ENCODE measurements at regions not wholly inside any gene's neighbourhood (a gene's known extent, or its start where the extent isn't known, plus 50 kb on each side); places are given as distances from the start of the nearest gene placed in this dataset.
"Not testable (repeated sequence)": the region's sequence is repeated elsewhere in the genome, so short reads cannot be mapped to it uniquely, and the experiment has no call there.

- DNase-seq (ENCODE audit: low spot score): no peak
These were observed 283.9 kb upstream of the RIMS1 start for GRCh38 chr6:71602385-71603007.

- DNase-seq (ENCODE audit: low spot score): no peak
These were observed 283.3 kb upstream of the RIMS1 start for GRCh38 chr6:71603021-71603420.

GRCh38 chr6:71608646-71609045 is 277.7 kb upstream of the RIMS1 start:
- no peak for DNase-seq (ENCODE audit: low spot score)

- DNase-seq (ENCODE audit: low spot score): no peak
These were observed 266.5 kb upstream of the RIMS1 start for GRCh38 chr6:71619836-71620235.

- DNase-seq (ENCODE audit: low spot score): no peak
These were observed 264.3 kb upstream of the RIMS1 start for GRCh38 chr6:71621918-71622519.

- DNase-seq (ENCODE audit: low spot score): no peak
These were observed 244.2 kb upstream of the RIMS1 start for GRCh38 chr6:71642120-71642519.

GRCh38 chr6:71642793-71643192 is 243.6 kb upstream of the RIMS1 start:
- DNase-seq (ENCODE audit: low spot score): no peak

GRCh38 chr6:71645299-71645698 is 241.1 kb upstream of the RIMS1 start:
- no peak for DNase-seq (ENCODE audit: low spot score)

- no peak for DNase-seq (ENCODE audit: low spot score)
These were observed 236.4 kb upstream of the RIMS1 start for GRCh38 chr6:71649915-71650314.

- no peak for DNase-seq (ENCODE audit: low spot score)
These were observed 234.7 kb upstream of the RIMS1 start for GRCh38 chr6:71651636-71652035.

- DNase-seq (ENCODE audit: low spot score): no peak
These were observed 230.2 kb upstream of the RIMS1 start for GRCh38 chr6:71656121-71656520.

- DNase-seq (ENCODE audit: low spot score): no peak
These were observed 220.4 kb upstream of the RIMS1 start for GRCh38 chr6:71665931-71666330.

GRCh38 chr6:71672876-71673275 is 213.5 kb upstream of the RIMS1 start:
- no peak for DNase-seq (ENCODE audit: low spot score)

GRCh38 chr6:71675386-71675785 is 211.0 kb upstream of the RIMS1 start:
- no peak for DNase-seq (ENCODE audit: low spot score)

GRCh38 chr6:71676298-71676697 is 210.1 kb upstream of the RIMS1 start:
- DNase-seq (ENCODE audit: low spot score): no peak

GRCh38 chr6:71678091-71678490 is 208.3 kb upstream of the RIMS1 start:
- no peak for DNase-seq (ENCODE audit: low spot score)

GRCh38 chr6:71681234-71681867 is 205.0 kb upstream of the RIMS1 start:
- no peak for DNase-seq (ENCODE audit: low spot score)

GRCh38 chr6:71686021-71686677 is 200.2 kb upstream of the RIMS1 start:
- DNase-seq (ENCODE audit: low spot score): not testable (repeated sequence)

- no peak for DNase-seq (ENCODE audit: low spot score)
These were observed 187.6 kb upstream of the RIMS1 start for GRCh38 chr6:71698702-71699101.

- DNase-seq (ENCODE audit: low spot score): no peak
These were observed 179.8 kb upstream of the RIMS1 start for GRCh38 chr6:71706523-71706922.

GRCh38 chr6:71707059-71707458 is 179.3 kb upstream of the RIMS1 start:
- DNase-seq (ENCODE audit: low spot score): no peak

- DNase-seq (ENCODE audit: low spot score): no peak
These were observed 165.6 kb upstream of the RIMS1 start for GRCh38 chr6:71720705-71721104.

- DNase-seq (ENCODE audit: low spot score): no peak
These were observed 164.7 kb upstream of the RIMS1 start for GRCh38 chr6:71721642-71722041.
